ENCODE measurements at regions not wholly inside any gene's neighbourhood (a gene's known extent, or its start where the extent isn't known, plus 50 kb on each side); places are given as distances from the start of the nearest gene placed in this dataset.
"Not testable (repeated sequence)": the region's sequence is repeated elsewhere in the genome, so short reads cannot be mapped to it uniquely, and the experiment has no call there.

DNA sequence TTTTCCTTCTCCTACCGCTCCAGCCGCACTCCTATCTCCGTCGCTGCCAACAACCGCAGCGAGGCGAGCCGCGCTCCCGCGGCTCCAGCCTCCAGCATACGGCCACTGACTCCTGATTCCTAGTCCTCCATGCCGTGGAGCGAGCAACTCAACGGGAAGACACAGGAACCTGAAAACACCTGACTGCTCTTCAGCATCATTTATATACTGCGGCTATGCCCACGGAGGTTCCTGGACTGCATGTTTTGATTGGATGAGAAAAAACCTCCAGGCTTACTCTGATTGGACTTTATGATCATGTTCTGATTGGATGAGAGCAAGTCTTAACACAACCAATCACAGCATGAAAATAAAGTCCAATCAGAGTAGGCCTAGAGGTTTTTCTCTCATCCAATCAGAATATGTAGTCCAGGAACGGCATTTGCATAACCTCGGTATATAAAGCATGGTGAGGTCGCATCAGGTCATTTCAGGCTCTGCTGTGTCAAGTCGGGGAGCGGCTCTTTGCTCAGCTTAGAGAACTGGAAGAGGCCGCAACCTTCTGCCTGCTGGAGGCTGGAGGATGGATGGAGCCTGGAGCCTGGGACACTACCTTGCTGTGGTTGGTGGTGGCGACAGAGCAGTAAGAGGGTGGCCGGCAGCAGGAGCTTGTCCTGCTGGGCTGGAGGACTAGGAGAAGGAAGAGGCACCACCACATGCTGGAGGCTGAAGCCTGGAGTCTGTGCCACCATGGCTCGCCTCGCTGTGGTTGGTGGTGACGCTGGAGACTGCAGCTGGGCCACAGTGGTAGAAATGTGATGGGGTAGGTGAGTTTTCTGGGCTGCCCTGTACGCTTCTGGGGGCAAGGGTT, 204.6 kb upstream of the WSB1 start:
- H3K27me3 Mint-ChIP-seq (ENCODE audit: low read depth); H3K27ac Mint-ChIP-seq; H3K9me3 Mint-ChIP-seq (ENCODE audit: insufficient read depth); DNase-seq; H3K4me3 Mint-ChIP-seq; ATAC-seq; POLR2A ChIA-PET; H3K36me3 Mint-ChIP-seq (ENCODE audit: low read depth); H3K4me1 Mint-ChIP-seq (ENCODE audit: low read depth); CTCF ChIA-PET: not testable (repeated sequence)

DNA sequence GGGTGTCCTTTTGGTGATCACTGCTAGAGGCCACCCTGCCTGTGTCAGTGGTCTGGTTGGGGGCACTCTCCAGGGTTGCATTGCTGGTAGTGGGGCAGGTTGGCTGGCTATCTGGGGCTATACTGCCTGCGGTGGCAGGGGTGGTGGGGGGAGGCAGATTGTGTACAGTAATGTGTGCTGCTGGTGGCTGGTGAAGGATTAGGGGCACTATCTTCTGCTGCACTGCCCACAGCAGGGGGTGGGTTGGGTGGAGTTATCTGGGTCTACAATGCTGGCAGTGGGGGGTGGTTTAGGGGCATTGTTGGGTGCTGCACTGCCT, 204.0 kb upstream of the WSB1 start:
- DNase-seq (no peak), ATAC-seq (no peak)
- H3K27ac Mint-ChIP-seq, result no peak overlapping the region
- no peaks in the 10 kb centered on the region for H3K4me1 Mint-ChIP-seq (ENCODE audit: low read depth)
- H3K4me3 Mint-ChIP-seq, result no peak overlapping the region
- ChIA-PET POLR2A (no interaction called here), CTCF (no interaction called here)
- H3K9me3 Mint-ChIP-seq (ENCODE audit: insufficient read depth), result peaks cover 4% of the 10 kb centered on the region
- H3K27me3 Mint-ChIP-seq (ENCODE audit: low read depth), result peaks cover 2% of the 10 kb centered on the region
- no peaks in the 10 kb centered on the region for H3K36me3 Mint-ChIP-seq (ENCODE audit: low read depth)

DNA sequence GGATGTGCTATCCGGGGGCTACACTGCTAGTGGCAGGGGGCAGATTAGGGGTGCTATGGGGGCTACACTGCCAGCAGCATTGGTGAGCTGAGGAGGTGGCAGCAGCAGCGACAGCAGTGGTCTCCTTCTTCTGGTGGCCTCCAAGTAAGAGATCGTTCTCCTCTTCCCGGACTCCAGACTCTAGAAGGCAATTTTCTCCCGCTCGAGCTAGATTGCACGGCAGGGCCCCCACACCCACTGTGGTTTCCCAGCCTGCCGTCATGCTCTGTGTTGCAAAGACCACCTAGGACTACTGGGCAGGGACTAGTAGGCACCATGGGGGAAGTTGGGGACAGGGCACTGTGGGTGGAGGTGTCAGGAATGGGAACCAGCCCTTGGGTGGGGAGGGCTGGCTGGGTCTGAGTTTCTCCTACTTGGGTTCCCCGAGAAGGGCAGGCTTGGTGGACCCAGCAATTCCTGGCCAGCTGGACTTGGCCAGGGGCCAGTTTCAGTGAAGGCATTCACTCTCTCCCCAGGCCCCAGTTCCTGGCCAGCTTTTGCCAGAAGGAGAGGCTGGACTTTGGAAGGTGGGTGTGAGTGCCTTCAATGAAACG, 203.4 kb upstream of the WSB1 start:
- not testable (repeated sequence) for ATAC-seq; H3K27me3 Mint-ChIP-seq (ENCODE audit: low read depth); H3K36me3 Mint-ChIP-seq (ENCODE audit: low read depth)

GRCh38 chr17:27091043-27091497, 202.8 kb upstream of the WSB1 start:
- ATAC-seq, result no peak

More for the DNA sequence above, 203.4 kb upstream of the WSB1 start:
- H3K4me1 Mint-ChIP-seq (ENCODE audit: low read depth); POLR2A ChIA-PET; CTCF ChIA-PET; H3K27ac Mint-ChIP-seq; H3K9me3 Mint-ChIP-seq (ENCODE audit: insufficient read depth); DNase-seq; H3K4me3 Mint-ChIP-seq: not testable (repeated sequence)

GRCh38 chr17:27094179-27094578, 199.7 kb upstream of the WSB1 start:
- H3K4me1 Mint-ChIP-seq (ENCODE audit: low read depth); H3K9me3 Mint-ChIP-seq (ENCODE audit: insufficient read depth); H3K27ac Mint-ChIP-seq; H3K4me3 Mint-ChIP-seq; CTCF ChIA-PET; H3K36me3 Mint-ChIP-seq (ENCODE audit: low read depth); DNase-seq; ATAC-seq; POLR2A ChIA-PET; H3K27me3 Mint-ChIP-seq (ENCODE audit: low read depth): not testable (repeated sequence)

More at GRCh38 chr17:27091043-27091497, 202.8 kb upstream of the WSB1 start:
- Mint-ChIP-seq H3K27me3 (ENCODE audit: low read depth) (peaks cover 5% of the 10 kb centered on the region), H3K36me3 (ENCODE audit: low read depth) (no peaks in the 10 kb centered on the region), H3K9me3 (ENCODE audit: insufficient read depth) (peaks cover 4% of the 10 kb centered on the region), H3K4me3 (no peak overlapping the region), H3K27ac (no peak overlapping the region), H3K4me1 (ENCODE audit: low read depth) (no peaks in the 10 kb centered on the region)
- ChIA-PET CTCF (no interaction called here), POLR2A (no interaction called here)
- DNase-seq, result no peak

DNA sequence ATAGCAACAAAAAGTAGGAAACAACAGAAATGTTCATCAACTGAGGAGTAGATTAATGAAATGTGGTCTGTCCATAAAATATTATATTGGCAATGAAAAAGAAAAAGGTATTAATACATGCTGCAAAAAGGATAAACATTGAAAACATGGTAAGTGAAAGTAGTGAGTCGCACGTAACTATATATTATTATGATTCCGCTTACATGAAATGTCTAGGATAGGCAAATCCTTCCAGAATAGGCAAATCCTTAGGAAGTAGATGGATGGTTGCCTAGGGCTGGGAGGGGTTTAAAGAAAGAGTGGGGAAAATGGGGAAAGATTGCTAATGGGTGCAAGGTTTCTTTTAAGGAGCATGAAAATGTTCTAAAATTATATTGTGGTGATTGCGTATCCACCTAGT, 198.1 kb upstream of the WSB1 start:
- ATAC-seq; H3K4me3 Mint-ChIP-seq; H3K9me3 Mint-ChIP-seq (ENCODE audit: insufficient read depth); H3K4me1 Mint-ChIP-seq (ENCODE audit: low read depth); H3K27me3 Mint-ChIP-seq (ENCODE audit: low read depth); CTCF ChIA-PET; H3K27ac Mint-ChIP-seq; H3K36me3 Mint-ChIP-seq (ENCODE audit: low read depth); DNase-seq; POLR2A ChIA-PET: not testable (repeated sequence)

DNA sequence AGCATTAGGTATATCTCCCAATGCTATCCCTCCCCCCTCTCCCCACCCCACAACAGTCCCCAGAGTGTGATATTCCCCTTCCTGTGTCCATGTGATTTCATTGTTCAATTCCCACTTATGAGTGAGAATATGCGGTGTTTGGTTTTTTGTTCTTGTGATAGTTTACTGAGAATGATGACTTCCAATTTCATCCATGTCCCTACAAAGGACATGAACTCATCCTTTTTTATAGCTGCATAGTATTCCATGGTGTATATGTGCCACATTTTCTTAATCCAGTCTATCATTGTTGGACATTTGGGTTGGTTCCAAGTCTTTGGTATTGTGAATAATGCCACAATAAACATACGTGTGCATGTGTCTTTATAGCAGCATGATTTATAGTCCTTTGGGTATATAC, 194.6 kb upstream of the WSB1 start:
- H3K27me3 Mint-ChIP-seq (ENCODE audit: low read depth); H3K27ac Mint-ChIP-seq; H3K36me3 Mint-ChIP-seq (ENCODE audit: low read depth); CTCF ChIA-PET; H3K4me1 Mint-ChIP-seq (ENCODE audit: low read depth); POLR2A ChIA-PET; H3K4me3 Mint-ChIP-seq; H3K9me3 Mint-ChIP-seq (ENCODE audit: insufficient read depth); ATAC-seq; DNase-seq: not testable (repeated sequence)

GRCh38 chr17:27104605-27105221, 189.2 kb upstream of the WSB1 start:
- H3K9me3 Mint-ChIP-seq (ENCODE audit: insufficient read depth); H3K4me3 Mint-ChIP-seq; H3K27me3 Mint-ChIP-seq (ENCODE audit: low read depth); CTCF ChIA-PET; ATAC-seq; POLR2A ChIA-PET; H3K27ac Mint-ChIP-seq; H3K4me1 Mint-ChIP-seq (ENCODE audit: low read depth); H3K36me3 Mint-ChIP-seq (ENCODE audit: low read depth); DNase-seq: not testable (repeated sequence)

- CTCF ChIA-PET, result no interaction called here
- POLR2A ChIA-PET, result no interaction called here
- peaks cover 3% of the 10 kb centered on the region for H3K27me3 Mint-ChIP-seq (ENCODE audit: low read depth)
- H3K9me3 Mint-ChIP-seq (ENCODE audit: insufficient read depth), result no peaks in the 10 kb centered on the region
- no peak for ATAC-seq
- no peak overlapping the region for H3K27ac Mint-ChIP-seq
- DNase-seq, result no peak
- no peaks in the 10 kb centered on the region for H3K4me1 Mint-ChIP-seq (ENCODE audit: low read depth)
- H3K36me3 Mint-ChIP-seq (ENCODE audit: low read depth), result no peaks in the 10 kb centered on the region
- H3K4me3 Mint-ChIP-seq, result no peak overlapping the region
Measured at GRCh38 chr17:27105636-27106035, 188.3 kb upstream of the WSB1 start.

DNA sequence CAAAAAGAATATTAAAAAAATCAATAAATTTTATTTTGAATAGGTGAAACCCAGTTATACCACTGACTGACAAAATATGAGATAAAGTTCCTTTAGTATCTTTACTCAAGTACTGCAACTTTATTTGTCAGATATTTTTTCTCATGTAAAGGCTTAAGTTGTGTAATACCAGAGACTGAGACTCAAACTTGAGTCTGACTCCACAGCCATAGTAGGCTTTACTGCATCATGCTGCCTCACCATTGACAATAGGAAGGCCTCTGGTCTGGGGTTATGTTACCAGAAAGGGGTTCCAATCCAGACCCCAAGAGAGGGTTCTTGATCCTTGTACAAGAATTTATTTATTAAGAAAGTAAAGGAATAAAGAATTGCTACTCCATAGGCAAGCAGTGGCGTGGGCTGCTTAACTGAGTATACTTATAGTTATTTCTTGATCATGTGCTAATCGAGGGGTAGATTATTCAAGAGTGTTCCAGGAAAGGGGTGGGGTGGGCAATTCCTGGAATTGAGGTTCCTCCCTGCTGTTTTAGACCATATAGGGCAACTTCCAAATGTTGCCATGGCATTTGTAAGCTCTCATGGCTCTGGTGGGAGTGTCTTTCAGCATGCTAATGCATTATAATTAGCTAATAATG, 187.4 kb upstream of the WSB1 start:
- ATAC-seq, result no peak
- ChIA-PET CTCF (no interaction called here), POLR2A (no interaction called here)
- peaks cover 4% of the 10 kb centered on the region for H3K27me3 Mint-ChIP-seq (ENCODE audit: low read depth)
- no peak for DNase-seq
- no peak overlapping the region for H3K27ac Mint-ChIP-seq
- H3K4me3 Mint-ChIP-seq, result no peak overlapping the region
- H3K4me1 Mint-ChIP-seq (ENCODE audit: low read depth), result no peaks in the 10 kb centered on the region
- H3K36me3 Mint-ChIP-seq (ENCODE audit: low read depth), result no peaks in the 10 kb centered on the region
- H3K9me3 Mint-ChIP-seq (ENCODE audit: insufficient read depth), result no peaks in the 10 kb centered on the region

- CTCF ChIA-PET, result no interaction called here
- Mint-ChIP-seq H3K9me3 (ENCODE audit: insufficient read depth) (no peaks in the 10 kb centered on the region), H3K4me1 (ENCODE audit: low read depth) (no peaks in the 10 kb centered on the region), H3K36me3 (ENCODE audit: low read depth) (no peaks in the 10 kb centered on the region), H3K27me3 (ENCODE audit: low read depth) (peaks cover 6% of the 10 kb centered on the region), H3K4me3 (no peak overlapping the region), H3K27ac (no peak overlapping the region)
- POLR2A ChIA-PET, result no interaction called here
- DNase-seq (no peak), ATAC-seq (no peak)
Measured at GRCh38 chr17:27106982-27107360, 186.9 kb upstream of the WSB1 start.
